Natural killer cell (primary cell): ENCODE measurements at regions not wholly inside any gene's neighbourhood (a gene's known extent, or its start where the extent isn't known, plus 50 kb on each side); places are given as distances from the start of the nearest gene placed in this dataset.

Experiments
- ATAC-seq, 3 donors: fragments of 150-1000 bp in 2 of 3; fragments of 200-7000 bp in 1 of 3; cut with Tn5 transposase; 1 replicate in 1 of 3; 2 replicates in 2 of 3; pipeline ENCODE4 v1.10.0; 2021; ENCODE audit warnings: mild to moderate bottlenecking in 2 of 3, moderate library complexity in 2 of 3
- DNase-seq, 2 donors: peaks; one replicate each; pipeline versions ENCODE4 v3.0.0 to v3.0.0-alpha.2; 2013 to 2021; ENCODE audit warnings: mixed read lengths in 1 of 2
- H3K27ac ChIP-seq: one replicate; pipeline ENCODE4 v1.5.1; 2013; ENCODE audit warnings: mild to moderate bottlenecking, low read length
- H3K27me3 ChIP-seq: one replicate; pipeline ENCODE4 v1.6.1; 2013; ENCODE audit warnings: low read length; ENCODE audit not compliant: control insufficient read depth, insufficient read depth
- H3K36me3 ChIP-seq: one replicate; pipeline ENCODE4 v1.6.1; 2013; ENCODE audit warnings: low read length; ENCODE audit not compliant: control insufficient read depth, insufficient read depth
- H3K4me1 ChIP-seq: one replicate; pipeline ENCODE4 v1.6.1; 2013; ENCODE audit warnings: low read length; ENCODE audit not compliant: control insufficient read depth, insufficient read depth
- H3K4me3 ChIP-seq: one replicate; pipeline ENCODE4 v1.5.1; 2013; ENCODE audit warnings: low read length
- H3K9me3 ChIP-seq: one replicate; pipeline ENCODE4 v1.6.1; 2013; ENCODE audit warnings: low read length; ENCODE audit not compliant: control insufficient read depth, insufficient read depth
- H3K27ac Mint-ChIP-seq, 2 donors: one replicate each; pipeline ENCODE4 v1.8.0; 2022; ENCODE audit warnings: mild to moderate bottlenecking in 2 of 2, mixed read lengths in 2 of 2, moderate library complexity in 1 of 2
- H3K27me3 Mint-ChIP-seq, 2 donors: one replicate each; pipeline ENCODE4 v1.8.0; 2022; ENCODE audit warnings: low read depth in 2 of 2, mixed read lengths in 2 of 2
- H3K36me3 Mint-ChIP-seq: one replicate; pipeline ENCODE4 v1.8.0; 2022; ENCODE audit warnings: mixed read lengths
- H3K4me1 Mint-ChIP-seq, 2 donors: one replicate each; pipeline ENCODE4 v1.8.0; 2022; ENCODE audit warnings: mixed read lengths in 2 of 2
- H3K4me3 Mint-ChIP-seq: one replicate; pipeline ENCODE4 v1.8.0; 2022; ENCODE audit warnings: mild to moderate bottlenecking, moderate library complexity, mixed read lengths
- H3K9me3 Mint-ChIP-seq, 2 donors: one replicate each; pipeline ENCODE4 v1.8.0; 2022; ENCODE audit warnings: mixed read lengths in 2 of 2
- CTCF ChIP-seq: fragments of 200-600 bp; IDR thresholded peaks from one replicate; pipeline ENCODE4 v1.8.0; 2022; ENCODE audit warnings: antibody characterized with exemption
- WGBS: methylation state at CpG from one replicate; pipeline ENCODE4 v1.1.7; 2013; ENCODE audit warnings: missing lambda C conversion rate; ENCODE audit not compliant: insufficient coverage; 5-methylcytosine and 5-hydroxymethylcytosine counted together
- intact Hi-C: fragments of 100-400 bp; cut with micrococcal nuclease; formaldehyde crosslinking; loops from one replicate; pipeline ENCODE4 v1.14.2; 2022

GRCh38 chr20:52536841-52537400, 345.3 kb upstream of the ZFP64 start:
- WGBS = 62% methylated on average over 8 of the region's 8 CpGs

GRCh38 chr20:52536040-52536439, 344.5 kb upstream of the ZFP64 start:
- Histone ChIP-seq H3K36me3 (no peaks in the 10 kb centered on the region), H3K27me3 (peaks cover 6% of the 10 kb centered on the region), H3K27ac (no peak overlapping the region), H3K4me3 (no peak overlapping the region), H3K9me3 (no peaks in the 10 kb centered on the region), H3K4me1 (no peaks in the 10 kb centered on the region)
- TF ChIP-seq CTCF = no peak
- Mint-ChIP-seq H3K36me3 (no peaks in the 10 kb centered on the region), H3K4me3 (no peak overlapping the region), H3K9me3 (peaks cover 0 to 5% of the 10 kb centered on the region in 2 donors), H3K27me3 (peaks cover 8 to 10% of the 10 kb centered on the region in 2 donors), H3K4me1 (no peaks in the 10 kb centered on the region), H3K27ac (no peak overlapping the region)
- WGBS = no CpG with 5 or more reads among the region's 1 CpG
- intact Hi-C loops = no loop called here
- no peak for DNase-seq
- no peak for ATAC-seq

More at GRCh38 chr20:52536841-52537400, 345.3 kb upstream of the ZFP64 start:
- H3K27ac Mint-ChIP-seq = no peak overlapping the region
- no peaks in the 10 kb centered on the region for H3K4me1 Mint-ChIP-seq
- Histone ChIP-seq H3K36me3 (no peaks in the 10 kb centered on the region), H3K4me3 (no peak overlapping the region), H3K4me1 (no peaks in the 10 kb centered on the region), H3K27ac (no peak overlapping the region), H3K9me3 (no peaks in the 10 kb centered on the region), H3K27me3 (peaks cover 6% of the 10 kb centered on the region)
- peaks cover 0 to 2% of the 10 kb centered on the region in 2 donors for H3K9me3 Mint-ChIP-seq
- H3K4me3 Mint-ChIP-seq = no peak overlapping the region
- no peak for TF ChIP-seq CTCF
- DNase-seq (no peak), ATAC-seq (no peak)
- peaks cover 7 to 13% of the 10 kb centered on the region in 2 donors for H3K27me3 Mint-ChIP-seq
- H3K36me3 Mint-ChIP-seq = no peaks in the 10 kb centered on the region
- intact Hi-C loops = no loop called here

- H3K9me3 ChIP-seq = no peaks in the 10 kb centered on the region
- H3K4me1 ChIP-seq = no peaks in the 10 kb centered on the region
- no peak overlapping the region for H3K4me3 ChIP-seq
- H3K27me3 ChIP-seq = peaks cover 4% of the 10 kb centered on the region
- peaks cover 5 to 8% of the 10 kb centered on the region in 2 donors for H3K27me3 Mint-ChIP-seq
- no peak overlapping the region for H3K4me3 Mint-ChIP-seq
- H3K9me3 Mint-ChIP-seq = peaks cover 0 to 3% of the 10 kb centered on the region in 2 donors
- no peak overlapping the region for H3K27ac Mint-ChIP-seq
- no peaks in the 10 kb centered on the region for H3K36me3 ChIP-seq
- ATAC-seq = no peak
- TF ChIP-seq CTCF = no peak
- intact Hi-C loops = no loop called here
- WGBS = 68% methylated on average over 2 of the region's 4 CpGs
- no peaks in the 10 kb centered on the region for H3K4me1 Mint-ChIP-seq
- DNase-seq = no peak
- H3K36me3 Mint-ChIP-seq = no peaks in the 10 kb centered on the region
- no peak overlapping the region for H3K27ac ChIP-seq
These were observed 343.0 kb upstream of the ZFP64 start for GRCh38 chr20:52534616-52535015.

- no peaks in the 10 kb centered on the region for H3K9me3 ChIP-seq
- Mint-ChIP-seq H3K9me3 (peaks cover 0 to 3% of the 10 kb centered on the region in 2 donors), H3K36me3 (no peaks in the 10 kb centered on the region), H3K4me1 (no peaks in the 10 kb centered on the region), H3K27me3 (peaks cover 8% of the 10 kb centered on the region in 2 donors), H3K27ac (no peak overlapping the region), H3K4me3 (no peak overlapping the region)
- no peak overlapping the region for H3K4me3 ChIP-seq
- H3K36me3 ChIP-seq = no peaks in the 10 kb centered on the region
- intact Hi-C loops = no loop called here
- 78% methylated on average over 1 of the region's 1 CpG for WGBS
- DNase-seq (no peak), ATAC-seq (no peak)
- no peak for TF ChIP-seq CTCF
- H3K4me1 ChIP-seq = no peaks in the 10 kb centered on the region
- peaks cover 4% of the 10 kb centered on the region for H3K27me3 ChIP-seq
- H3K27ac ChIP-seq = no peak overlapping the region
These were observed 341.8 kb upstream of the ZFP64 start for GRCh38 chr20:52533401-52533800.
